ENCODE measurements at regions not wholly inside any gene's neighbourhood (a gene's known extent, or its start where the extent isn't known, plus 50 kb on each side); places are given as distances from the start of the nearest gene placed in this dataset.

DNA sequence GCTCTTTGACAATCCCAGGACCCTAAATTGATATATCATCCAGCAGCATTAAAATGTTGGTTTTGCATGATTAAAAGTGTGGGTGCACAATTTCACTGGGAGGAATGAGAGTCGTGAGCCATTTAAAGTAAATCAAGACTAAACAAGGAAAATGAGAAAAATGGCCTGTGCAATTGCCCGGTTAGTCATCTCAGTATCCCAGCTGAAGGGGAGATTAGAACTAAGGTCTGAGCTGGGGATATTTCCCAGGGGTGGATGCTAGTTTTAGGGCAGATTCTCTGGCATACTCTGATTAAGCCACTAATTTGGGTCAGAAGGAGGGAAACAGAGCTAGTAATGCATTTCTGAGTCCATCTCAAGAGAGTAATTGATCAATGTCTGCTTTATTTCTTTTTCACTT is 177.2 kb downstream of the EN1 start:
- intact Hi-C loops (cut with micrococcal nuclease), result no loop called here
- H3K27ac Mint-ChIP-seq, result no peak overlapping the region
- ATAC-seq (no peak), DNase-seq (no peak)
- Histone ChIP-seq H3K9me3 (ENCODE audit: control insufficient read depth in 2 of 3, low read length in 3 of 3) (no peaks in the 10 kb centered on the region), H3K36me3 (ENCODE audit: control insufficient read depth in 2 of 3, insufficient read depth in 3 of 3, low read length in 3 of 3) (no peaks in the 10 kb centered on the region), H3K4me1 (ENCODE audit: control insufficient read depth in 2 of 2, insufficient read depth in 2 of 2, low read length in 2 of 2) (no peaks in the 10 kb centered on the region), H3K4me3 (ENCODE audit: low read length) (no peak overlapping the region), H3K27ac (ENCODE audit: low read depth, low read length) (no peak overlapping the region), H3K27me3 (ENCODE audit: control insufficient read depth in 2 of 2, insufficient read depth in 2 of 2, low read length in 2 of 2) (no peaks in the 10 kb centered on the region)
- POLR2A ChIA-PET, result no interaction called here
- no peak overlapping the region for H3K4me3 Mint-ChIP-seq
- no peaks in the 10 kb centered on the region for H3K36me3 Mint-ChIP-seq
- CTCF ChIA-PET, result interaction anchor here (0.9 kb wide), 1 partner anchor 8 kb away, joined by 3 read pairs; no protein-coding TSS in a partner anchor
- H3K4me1 Mint-ChIP-seq, result no peaks in the 10 kb centered on the region
- H3K27me3 Mint-ChIP-seq, result peaks cover 0 to 36% (median 18%) of the 10 kb centered on the region in 5 donors
- H3K9me3 Mint-ChIP-seq, result peaks cover 0 to 4% (median 0%) of the 10 kb centered on the region in 11 donors

DNA sequence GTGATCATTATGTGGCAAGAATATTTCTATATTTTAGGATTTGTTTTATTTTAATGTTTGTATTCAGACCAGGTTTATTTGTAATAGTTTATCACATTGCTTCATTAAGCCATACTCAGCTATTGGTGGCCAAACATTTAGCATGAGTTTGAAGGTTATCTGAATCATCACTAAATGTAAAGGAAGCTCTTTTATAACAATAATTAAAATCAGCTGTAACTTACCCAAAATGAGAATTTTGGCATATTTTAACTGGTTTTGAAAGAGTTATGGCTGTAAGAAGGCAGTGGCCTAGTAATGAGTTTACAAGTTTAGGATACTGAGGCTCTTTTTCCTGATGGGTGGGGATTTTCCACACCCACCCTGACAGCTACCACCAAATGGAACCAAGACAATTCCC is 177.8 kb downstream of the EN1 start:
- ATAC-seq (no peak), DNase-seq (no peak)
- Mint-ChIP-seq H3K4me3 (no peak overlapping the region), H3K4me1 (no peaks in the 10 kb centered on the region), H3K27me3 (peaks cover 0 to 41% (median 20%) of the 10 kb centered on the region in 5 donors), H3K27ac (no peak overlapping the region), H3K36me3 (no peaks in the 10 kb centered on the region), H3K9me3 (peaks cover 0 to 7% (median 0%) of the 10 kb centered on the region in 11 donors)
- H3K27ac ChIP-seq (ENCODE audit: low read depth, low read length), result no peak overlapping the region
- no peak overlapping the region for H3K4me3 ChIP-seq (ENCODE audit: low read length)
- intact Hi-C loops (cut with micrococcal nuclease), result no loop called here
- no peaks in the 10 kb centered on the region for H3K9me3 ChIP-seq (ENCODE audit: control insufficient read depth in 2 of 3, low read length in 3 of 3)
- H3K36me3 ChIP-seq (ENCODE audit: control insufficient read depth in 2 of 3, insufficient read depth in 3 of 3, low read length in 3 of 3), result no peaks in the 10 kb centered on the region
- no peaks in the 10 kb centered on the region for H3K27me3 ChIP-seq (ENCODE audit: control insufficient read depth in 2 of 2, insufficient read depth in 2 of 2, low read length in 2 of 2)
- ChIA-PET CTCF (no interaction called here), POLR2A (no interaction called here)
- H3K4me1 ChIP-seq (ENCODE audit: control insufficient read depth in 2 of 2, insufficient read depth in 2 of 2, low read length in 2 of 2), result no peaks in the 10 kb centered on the region

DNA sequence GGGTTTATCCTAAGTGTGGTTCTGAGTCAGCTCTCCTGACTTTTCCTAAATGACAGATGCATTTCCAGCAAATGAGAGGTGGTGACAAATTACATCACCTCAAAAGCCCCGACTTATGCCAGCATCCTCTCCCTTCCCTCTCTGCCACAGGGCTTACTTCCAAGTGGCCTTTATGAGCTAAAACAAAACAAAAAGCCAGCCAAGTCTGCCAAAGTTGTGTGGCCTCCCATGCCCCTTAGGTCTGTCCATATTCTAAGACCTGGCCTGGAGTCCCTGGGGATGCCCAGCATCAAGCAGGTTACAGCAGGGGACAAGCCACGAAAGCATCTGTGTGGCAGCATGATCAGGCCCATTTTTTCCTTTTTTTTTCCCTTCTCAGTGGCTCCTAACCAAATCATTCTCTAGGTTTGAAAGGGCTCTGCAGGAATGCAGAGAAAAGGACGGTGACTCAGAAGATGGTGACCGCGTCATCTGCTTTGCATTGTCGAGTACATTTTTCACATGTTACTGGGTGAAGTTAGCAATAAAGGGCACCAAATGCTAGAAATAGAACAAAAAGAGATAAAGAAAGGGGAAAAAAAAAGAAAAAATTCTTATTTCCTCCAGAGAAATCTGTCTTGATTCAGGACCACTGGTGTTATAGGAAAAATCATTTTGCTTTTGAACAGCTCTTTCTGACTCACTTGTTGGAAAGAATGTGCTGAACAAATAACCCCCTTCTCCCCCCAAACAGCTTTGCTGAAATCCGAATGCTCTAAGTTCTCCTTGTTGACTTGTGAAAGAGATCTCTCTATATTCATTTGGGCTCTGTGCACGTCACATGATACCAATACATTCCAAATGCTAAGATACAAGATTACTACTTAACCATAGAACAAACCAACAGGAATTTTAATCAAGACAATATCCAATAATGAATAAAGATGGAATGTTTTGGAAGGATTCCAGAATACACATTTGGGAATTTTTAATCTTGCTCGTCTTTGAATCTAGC is 178.7 kb downstream of the EN1 start:
- Histone ChIP-seq H3K9me3 (ENCODE audit: control insufficient read depth in 2 of 3, low read length in 3 of 3) (no peaks in the 10 kb centered on the region), H3K36me3 (ENCODE audit: control insufficient read depth in 2 of 3, insufficient read depth in 3 of 3, low read length in 3 of 3) (no peaks in the 10 kb centered on the region), H3K4me3 (ENCODE audit: low read length) (no peak overlapping the region), H3K4me1 (ENCODE audit: control insufficient read depth in 2 of 2, insufficient read depth in 2 of 2, low read length in 2 of 2) (no peaks in the 10 kb centered on the region), H3K27ac (ENCODE audit: low read depth, low read length) (no peak overlapping the region), H3K27me3 (ENCODE audit: control insufficient read depth in 2 of 2, insufficient read depth in 2 of 2, low read length in 2 of 2) (no peaks in the 10 kb centered on the region)
- Mint-ChIP-seq H3K4me1 (no peaks in the 10 kb centered on the region), H3K27ac (no peak overlapping the region), H3K9me3 (peaks cover 0 to 7% (median 0%) of the 10 kb centered on the region in 11 donors), H3K4me3 (no peak overlapping the region), H3K36me3 (no peaks in the 10 kb centered on the region), H3K27me3 (peaks cover 2 to 41% (median 18%) of the 10 kb centered on the region in 5 donors)
- ChIA-PET POLR2A (no interaction called here), CTCF (no interaction called here)
- no peak for ATAC-seq
- intact Hi-C loops (cut with micrococcal nuclease), result no loop called here
- DNase-seq, result no peak

DNA sequence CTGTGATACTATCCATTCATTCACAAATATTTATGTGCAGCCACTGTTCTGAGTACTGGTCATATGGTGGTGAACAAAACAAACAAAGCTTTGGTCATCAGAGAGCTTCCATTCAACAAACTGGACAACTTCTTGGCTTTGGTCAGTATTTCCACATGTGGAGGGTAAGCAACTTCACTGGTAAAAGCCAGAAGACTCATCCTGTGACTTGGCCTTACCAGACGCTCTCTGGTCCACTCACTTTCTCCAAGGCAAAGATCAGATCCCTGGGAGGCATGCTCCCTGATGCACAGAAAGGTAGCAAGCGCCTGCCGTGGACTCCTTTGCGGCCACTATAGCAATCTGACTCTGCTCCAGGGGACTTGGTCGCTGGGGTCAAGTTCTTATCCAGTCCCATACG is 179.5 kb downstream of the EN1 start:
- no peak for DNase-seq

DNA sequence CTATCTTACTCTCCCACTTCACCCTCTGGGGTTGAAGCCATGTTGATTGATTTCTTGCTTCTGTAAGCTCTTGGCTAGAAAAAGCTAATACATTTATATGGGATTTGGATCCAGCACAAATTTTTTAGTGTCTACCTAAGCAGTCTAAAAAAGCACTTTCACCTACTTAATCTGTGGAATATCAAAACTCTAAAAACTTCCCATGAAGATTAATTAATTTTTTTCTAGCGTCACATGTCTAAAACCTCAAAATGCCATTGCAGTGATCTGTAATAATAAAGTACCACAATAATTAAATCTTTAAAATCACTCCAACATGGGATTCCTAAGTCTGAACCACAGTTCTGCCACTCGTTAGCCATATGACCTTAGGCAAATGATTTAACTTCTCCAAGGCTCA is 180.1 kb downstream of the EN1 start:
- CTCF ChIA-PET, result no interaction called here
- H3K9me3 Mint-ChIP-seq, result peaks cover 0 to 11% (median 0%) of the 10 kb centered on the region in 11 donors
- Histone ChIP-seq H3K27me3 (ENCODE audit: control insufficient read depth in 2 of 2, insufficient read depth in 2 of 2, low read length in 2 of 2) (no peaks in the 10 kb centered on the region), H3K4me3 (ENCODE audit: low read length) (no peak overlapping the region), H3K27ac (ENCODE audit: low read depth, low read length) (no peak overlapping the region), H3K4me1 (ENCODE audit: control insufficient read depth in 2 of 2, insufficient read depth in 2 of 2, low read length in 2 of 2) (no peaks in the 10 kb centered on the region), H3K36me3 (ENCODE audit: control insufficient read depth in 2 of 3, insufficient read depth in 3 of 3, low read length in 3 of 3) (no peaks in the 10 kb centered on the region), H3K9me3 (ENCODE audit: control insufficient read depth in 2 of 3, low read length in 3 of 3) (no peaks in the 10 kb centered on the region)
- intact Hi-C loops (cut with micrococcal nuclease), result no loop called here
- H3K27me3 Mint-ChIP-seq, result peaks cover 2 to 34% (median 13%) of the 10 kb centered on the region in 5 donors
- no peaks in the 10 kb centered on the region for H3K4me1 Mint-ChIP-seq
- ATAC-seq (no peak), DNase-seq (no peak)
- no peak overlapping the region for H3K4me3 Mint-ChIP-seq
- POLR2A ChIA-PET, result no interaction called here
- no peaks in the 10 kb centered on the region for H3K36me3 Mint-ChIP-seq
- no peak overlapping the region for H3K27ac Mint-ChIP-seq

More for the DNA sequence above, 179.5 kb downstream of the EN1 start:
- Histone ChIP-seq H3K27ac (ENCODE audit: low read depth, low read length) (no peak overlapping the region), H3K27me3 (ENCODE audit: control insufficient read depth in 2 of 2, insufficient read depth in 2 of 2, low read length in 2 of 2) (no peaks in the 10 kb centered on the region), H3K9me3 (ENCODE audit: control insufficient read depth in 2 of 3, low read length in 3 of 3) (no peaks in the 10 kb centered on the region), H3K4me3 (ENCODE audit: low read length) (no peak overlapping the region), H3K36me3 (ENCODE audit: control insufficient read depth in 2 of 3, insufficient read depth in 3 of 3, low read length in 3 of 3) (no peaks in the 10 kb centered on the region), H3K4me1 (ENCODE audit: control insufficient read depth in 2 of 2, insufficient read depth in 2 of 2, low read length in 2 of 2) (no peaks in the 10 kb centered on the region)
- no peak overlapping the region for H3K27ac Mint-ChIP-seq
- H3K9me3 Mint-ChIP-seq, result peaks cover 0 to 7% (median 0%) of the 10 kb centered on the region in 11 donors
- ChIA-PET CTCF (no interaction called here), POLR2A (no interaction called here)
- no peaks in the 10 kb centered on the region for H3K36me3 Mint-ChIP-seq
- intact Hi-C loops (cut with micrococcal nuclease), result no loop called here
- H3K4me3 Mint-ChIP-seq, result no peak overlapping the region
- H3K4me1 Mint-ChIP-seq, result no peaks in the 10 kb centered on the region
- no peak for ATAC-seq
- H3K27me3 Mint-ChIP-seq, result peaks cover 2 to 40% (median 14%) of the 10 kb centered on the region in 5 donors

DNA sequence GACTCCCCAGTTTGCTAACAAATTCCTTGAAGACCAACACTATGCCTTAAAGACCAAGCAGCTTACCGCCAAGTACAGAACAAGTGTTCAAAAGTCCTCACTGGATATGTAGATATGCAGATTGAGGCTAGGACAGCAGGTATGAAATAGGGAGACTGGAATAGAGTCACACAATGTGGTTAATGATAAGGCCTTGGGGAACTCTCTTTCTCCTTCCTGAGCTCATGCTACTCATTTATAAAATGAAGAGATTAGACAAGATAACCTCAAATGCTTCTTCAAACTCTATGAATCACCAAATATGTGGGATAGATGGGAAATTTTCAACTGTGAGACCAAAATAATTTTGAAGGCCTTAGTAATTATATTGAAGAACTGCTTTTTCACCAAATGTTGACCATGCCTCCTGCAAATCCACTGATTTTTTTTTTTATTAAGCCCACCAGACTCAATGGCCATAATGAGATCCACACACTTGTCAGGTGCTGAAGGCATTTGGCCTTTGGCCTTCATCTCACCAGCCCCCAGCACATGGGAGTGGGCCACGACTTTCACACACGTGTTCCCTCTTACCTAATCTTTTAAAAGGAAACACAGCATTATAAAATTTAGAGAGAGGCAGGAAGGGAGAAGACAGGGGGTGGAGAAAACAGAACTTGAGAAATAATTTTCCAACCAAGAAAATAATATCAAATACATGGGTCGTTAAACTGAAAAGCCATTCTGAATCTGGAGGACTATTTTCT is 181.5 kb downstream of the EN1 start:
- H3K27ac Mint-ChIP-seq, result no peak overlapping the region
- no peak for ATAC-seq
- POLR2A ChIA-PET, result no interaction called here
- H3K36me3 ChIP-seq (ENCODE audit: control insufficient read depth in 2 of 3, insufficient read depth in 3 of 3, low read length in 3 of 3), result no peaks in the 10 kb centered on the region
- no peaks in the 10 kb centered on the region for H3K4me1 ChIP-seq (ENCODE audit: control insufficient read depth in 2 of 2, insufficient read depth in 2 of 2, low read length in 2 of 2)
- no peak overlapping the region for H3K27ac ChIP-seq (ENCODE audit: low read depth, low read length)
- no peaks in the 10 kb centered on the region for H3K36me3 Mint-ChIP-seq
- CTCF ChIA-PET, result no interaction called here
- no peaks in the 10 kb centered on the region for H3K4me1 Mint-ChIP-seq
- no peak overlapping the region for H3K4me3 Mint-ChIP-seq
- peaks cover 2 to 33% (median 14%) of the 10 kb centered on the region in 5 donors for H3K27me3 Mint-ChIP-seq
- H3K27me3 ChIP-seq (ENCODE audit: control insufficient read depth in 2 of 2, insufficient read depth in 2 of 2, low read length in 2 of 2), result no peaks in the 10 kb centered on the region
- peaks cover 0 to 13% (median 0%) of the 10 kb centered on the region in 11 donors for H3K9me3 Mint-ChIP-seq
- intact Hi-C loops (cut with micrococcal nuclease), result no loop called here
- no peaks in the 10 kb centered on the region for H3K9me3 ChIP-seq (ENCODE audit: control insufficient read depth in 2 of 3, low read length in 3 of 3)
- DNase-seq, result no peak
- H3K4me3 ChIP-seq (ENCODE audit: low read length), result no peak overlapping the region

Data from naive thymus-derived CD4-positive, alpha-beta T cell (primary cell).